Fibroblast of the aortic adventitia (primary cell): ENCODE measurements at regions not wholly inside any gene's neighbourhood (a gene's known extent, or its start where the extent isn't known, plus 50 kb on each side); places are given as distances from the start of the nearest gene placed in this dataset.
"Not testable (repeated sequence)": the region's sequence is repeated elsewhere in the genome, so short reads cannot be mapped to it uniquely, and the experiment has no call there.

Experiments used
- DNase-seq: peaks from one replicate; pipeline ENCODE4 v3.0.0-alpha.2; 2010; ENCODE audit warnings: low read depth
- H3K4me3 ChIP-seq: 2 replicates; pipeline ENCODE4 v1.5.1; 2011; ENCODE audit warnings: low read depth, mild to moderate bottlenecking, control low read depth, low read length, moderate library complexity
- CTCF ChIP-seq: IDR thresholded peaks from 2 replicates; pipeline ENCODE4 v1.5.1; 2011; ENCODE audit warnings: mild to moderate bottlenecking, low read length, control low read depth, inconsistent platforms; ENCODE audit not compliant: insufficient read depth

- no peak overlapping the region for H3K4me3 ChIP-seq
- DNase-seq = peak; percentile 53
- TF ChIP-seq CTCF = no peak
Measured at GRCh38 chr2:242075696-242076095, 206.2 kb downstream of the RTP5 start.

- not testable (repeated sequence) for DNase-seq, H3K4me3 ChIP-seq
Measured at GRCh38 chr2:242076184-242076583, 206.7 kb downstream of the RTP5 start.

- H3K4me3 ChIP-seq, DNase-seq: not testable (repeated sequence)
Measured at GRCh38 chr2:242078426-242078825, 208.9 kb downstream of the RTP5 start.

GRCh38 chr2:242079792-242080191, 210.3 kb downstream of the RTP5 start:
- not testable (repeated sequence) for H3K4me3 ChIP-seq, DNase-seq

GRCh38 chr2:242080575-242081214, 211.2 kb downstream of the RTP5 start:
- DNase-seq, H3K4me3 ChIP-seq: not testable (repeated sequence)

GRCh38 chr2:242084034-242084433, 214.5 kb downstream of the RTP5 start:
- not testable (repeated sequence) for DNase-seq, H3K4me3 ChIP-seq

- H3K4me3 ChIP-seq, DNase-seq: not testable (repeated sequence)
Measured at GRCh38 chr2:242085024-242085674, 215.6 kb downstream of the RTP5 start.

- no peak overlapping the region for H3K4me3 ChIP-seq
- TF ChIP-seq CTCF = no peak
- peak; percentile 55 for DNase-seq
Measured at GRCh38 chr2:242085941-242086621, 216.6 kb downstream of the RTP5 start.

GRCh38 chr2:242088044-242088443, 218.5 kb downstream of the RTP5 start:
- DNase-seq = peak; percentile 31
- peak overlapping the region; percentile 61 for H3K4me3 ChIP-seq

- H3K4me3 ChIP-seq = peak overlapping the region; percentile 79
- peak; percentile 75 for DNase-seq
- TF ChIP-seq CTCF = no peak
Measured at GRCh38 chr2:242088471-242089212, 219.1 kb downstream of the RTP5 start.

- not testable (repeated sequence) for DNase-seq
- peak overlapping the region; percentile 79 for H3K4me3 ChIP-seq
Measured at GRCh38 chr2:242089213-242089549, 219.7 kb downstream of the RTP5 start.

- H3K4me3 ChIP-seq, DNase-seq: not testable (repeated sequence)
Measured at GRCh38 chr2:242097278-242097677, 227.7 kb downstream of the RTP5 start.
